ENCODE measurements at regions not wholly inside any gene's neighbourhood (a gene's known extent, or its start where the extent isn't known, plus 50 kb on each side); places are given as distances from the start of the nearest gene placed in this dataset.
"Not testable (repeated sequence)": the region's sequence is repeated elsewhere in the genome, so short reads cannot be mapped to it uniquely, and the experiment has no call there.

DNA sequence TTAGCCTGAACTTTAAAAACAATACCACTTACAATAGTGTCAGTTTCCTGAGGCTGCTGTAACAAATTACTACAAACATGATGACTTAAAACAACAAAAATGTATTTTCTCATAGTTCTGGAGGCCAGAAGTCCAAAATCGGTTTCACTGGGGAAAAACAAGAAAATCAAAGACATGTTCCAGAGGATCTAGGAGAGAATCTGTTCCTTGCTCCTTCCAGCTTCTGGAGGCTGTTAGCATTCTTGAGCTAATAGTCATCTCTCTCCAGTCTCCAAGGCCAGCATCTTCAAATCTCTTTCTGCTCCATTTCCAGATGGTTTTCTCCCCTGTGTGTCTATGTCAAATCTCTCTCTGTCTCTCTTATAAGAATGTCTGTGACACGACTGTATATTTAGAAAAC, 67.6 kb upstream of the TEAD1 start (continued):
- TF ChIP-seq NFIC (IDR thresholded peaks at IDR 0.05; ENCODE audit: borderline replicate concordance) (peak; percentile 9; the same call in 1 of the 2 replicates), TCF12 (IDR thresholded peaks at IDR 0.05) (peak; percentile 85), YY1 (IDR thresholded peaks at IDR 0.05; ENCODE audit: low read depth) (no peak), RXRA (IDR thresholded peaks at IDR 0.05; ENCODE audit: borderline replicate concordance, low read depth) (no peak), GABPA (IDR thresholded peaks at IDR 0.05; ENCODE audit: low read depth) (no peak), EP300 (IDR thresholded peaks at IDR 0.05; ENCODE audit: borderline replicate concordance in 1 of 2, low read depth in 1 of 2, low read length in 1 of 2) (peak in 1 of 2 experiments; percentile 67; a peak in 2 of 4 replicates), POLR2AphosphoS5 (IDR thresholded peaks at IDR 0.05; ENCODE audit: low read depth, low read length) (no peak), FOXM1 (IDR thresholded peaks at IDR 0.05; ENCODE audit: low read depth) (no peak), RCOR1 (IDR thresholded peaks at IDR 0.05; ENCODE audit: low read length) (no peak), MEF2A (IDR thresholded peaks at IDR 0.05; ENCODE audit: borderline replicate concordance, low read depth) (0 out of 2 replicates have a peak, but pooled peaks have one; percentile 13), FOXJ3 (CRISPR knock-in tag; IDR thresholded peaks at IDR 0.05) (no peak)

DNA sequence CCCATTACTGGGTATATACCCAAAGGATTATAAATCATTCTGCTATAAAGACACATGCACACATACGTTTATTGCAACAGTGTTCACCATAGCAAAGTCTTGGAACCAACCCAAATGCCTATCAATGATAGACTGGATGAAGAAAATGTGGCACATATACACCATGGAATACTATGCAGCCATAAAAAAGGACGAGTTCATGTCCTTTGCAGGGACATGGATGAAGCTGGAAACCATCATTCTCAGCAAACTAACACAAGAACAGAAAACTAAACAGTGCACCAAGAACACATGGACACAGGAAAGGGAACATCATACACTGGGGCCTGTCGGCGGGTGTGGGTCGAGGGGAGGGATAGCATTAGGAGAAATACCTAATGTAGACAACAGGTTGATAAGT, 65.5 kb upstream of the TEAD1 start:
- H3K4me3 ChIP-seq (ENCODE audit: low read depth in 2 of 2, low read length in 1 of 2); H3K9me2 ChIP-seq; H3K27me3 ChIP-seq (ENCODE audit: insufficient read depth); H3K4me1 ChIP-seq (ENCODE audit: control insufficient read depth in 1 of 2, insufficient read depth in 2 of 2, low read depth in 1 of 2, low read length in 1 of 2); H3K9ac ChIP-seq; H3K27ac ChIP-seq (ENCODE audit: low read depth in 2 of 2, low read length in 1 of 2); H3K79me2 ChIP-seq (ENCODE audit: insufficient read depth); DNase-seq; H2AFZ ChIP-seq (ENCODE audit: low read depth); H3K36me3 ChIP-seq (replicated peaks in 1 of 2; ENCODE audit: control insufficient read depth in 1 of 2, insufficient read depth in 2 of 2, low read length in 1 of 2); H3K9me3 ChIP-seq; H4K20me1 ChIP-seq (ENCODE audit: insufficient read depth); POLR2A ChIA-PET; H3K4me2 ChIP-seq: not testable (repeated sequence)
- H3F3A ChIP-seq (replicated peaks; ENCODE audit: insufficient read depth): peaks cover 21% of the 10 kb centered on the region
- CTCF ChIA-PET: interaction anchor here (0.7 kb wide), 1 partner anchor 782 kb away, joined by 3 read pairs; no protein-coding TSS in a partner anchor
- 68% methylated on average over 5 of the region's 5 CpGs for WGBS (ENCODE audit: low lambda C conversion rate)

DNA sequence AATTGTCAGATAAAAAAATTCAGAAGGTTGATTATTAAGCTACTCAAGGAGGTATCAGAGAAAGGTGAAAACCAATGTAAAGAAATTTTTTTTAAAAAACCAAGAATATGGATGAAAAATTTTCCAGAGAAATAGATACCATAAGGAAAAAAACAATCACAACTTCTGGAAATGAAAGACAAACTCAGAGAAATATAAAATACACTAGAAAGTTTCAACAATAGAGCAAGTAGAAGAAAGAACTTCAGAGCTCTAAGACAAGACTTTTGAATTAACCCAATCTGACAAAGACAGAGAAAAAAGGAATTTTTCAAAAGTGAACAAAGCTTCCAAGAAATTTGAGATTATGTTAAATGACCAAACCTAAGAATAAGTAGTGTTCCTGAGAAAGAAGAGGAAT, 62.9 kb upstream of the TEAD1 start:
- Histone ChIP-seq H3K9ac (no peak overlapping the region), H3K9me2 (no peaks in the 10 kb centered on the region), H3K79me2 (ENCODE audit: insufficient read depth) (no peaks in the 10 kb centered on the region), H3K36me3 (replicated peaks in 1 of 2; ENCODE audit: control insufficient read depth in 1 of 2, insufficient read depth in 2 of 2, low read length in 1 of 2) (peaks cover 0 to 10% of the 10 kb centered on the region in 2 experiments), H3K4me1 (ENCODE audit: control insufficient read depth in 1 of 2, insufficient read depth in 2 of 2, low read depth in 1 of 2, low read length in 1 of 2) (no peaks in the 10 kb centered on the region), H3K4me3 (ENCODE audit: low read depth in 2 of 2, low read length in 1 of 2) (no peak overlapping the region), H3F3A (replicated peaks; ENCODE audit: insufficient read depth) (peaks cover 8% of the 10 kb centered on the region), H3K4me2 (no peak overlapping the region), H3K27ac (ENCODE audit: low read depth in 2 of 2, low read length in 1 of 2) (no peak overlapping the region), H4K20me1 (ENCODE audit: insufficient read depth) (no peaks in the 10 kb centered on the region), H2AFZ (ENCODE audit: low read depth) (no peak overlapping the region), H3K27me3 (ENCODE audit: insufficient read depth) (no peaks in the 10 kb centered on the region), H3K9me3 (peaks cover 9% of the 10 kb centered on the region)
- ChIA-PET POLR2A (no interaction called here), CTCF (interaction anchor here (0.6 kb wide), 1 partner anchor 11 kb away, joined by 3 read pairs; no protein-coding TSS in a partner anchor)
- no peak for DNase-seq
- TF ChIP-seq MXI1 (IDR thresholded peaks at IDR 0.05; ENCODE audit: low read depth, low read length): no peak
- TF ChIP-seq, protein P1, sequence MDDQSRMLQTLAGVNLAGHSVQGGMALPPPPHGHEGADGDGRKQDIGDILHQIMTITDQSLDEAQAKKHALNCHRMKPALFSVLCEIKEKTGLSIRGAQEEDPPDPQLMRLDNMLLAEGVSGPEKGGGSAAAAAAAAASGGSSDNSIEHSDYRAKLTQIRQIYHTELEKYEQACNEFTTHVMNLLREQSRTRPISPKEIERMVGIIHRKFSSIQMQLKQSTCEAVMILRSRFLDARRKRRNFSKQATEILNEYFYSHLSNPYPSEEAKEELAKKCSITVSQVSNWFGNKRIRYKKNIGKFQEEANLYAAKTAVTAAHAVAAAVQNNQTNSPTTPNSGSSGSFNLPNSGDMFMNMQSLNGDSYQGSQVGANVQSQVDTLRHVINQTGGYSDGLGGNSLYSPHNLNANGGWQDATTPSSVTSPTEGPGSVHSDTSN (IDR thresholded peaks at IDR 0.05): no peak
- no peak for TF ChIP-seq TCF12 (IDR thresholded peaks at IDR 0.05)
- TF ChIP-seq, protein P2, sequence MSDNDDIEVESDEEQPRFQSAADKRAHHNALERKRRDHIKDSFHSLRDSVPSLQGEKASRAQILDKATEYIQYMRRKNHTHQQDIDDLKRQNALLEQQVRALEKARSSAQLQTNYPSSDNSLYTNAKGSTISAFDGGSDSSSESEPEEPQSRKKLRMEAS (IDR thresholded peaks at IDR 0.05; ENCODE audit: low read depth): no peak
- no peak for TF ChIP-seq GATA2 (CRISPR knock-in tag; IDR thresholded peaks at IDR 0.05)
- TF ChIP-seq FOXJ3 (CRISPR knock-in tag; IDR thresholded peaks at IDR 0.05): no peak
- TF ChIP-seq, protein P3, sequence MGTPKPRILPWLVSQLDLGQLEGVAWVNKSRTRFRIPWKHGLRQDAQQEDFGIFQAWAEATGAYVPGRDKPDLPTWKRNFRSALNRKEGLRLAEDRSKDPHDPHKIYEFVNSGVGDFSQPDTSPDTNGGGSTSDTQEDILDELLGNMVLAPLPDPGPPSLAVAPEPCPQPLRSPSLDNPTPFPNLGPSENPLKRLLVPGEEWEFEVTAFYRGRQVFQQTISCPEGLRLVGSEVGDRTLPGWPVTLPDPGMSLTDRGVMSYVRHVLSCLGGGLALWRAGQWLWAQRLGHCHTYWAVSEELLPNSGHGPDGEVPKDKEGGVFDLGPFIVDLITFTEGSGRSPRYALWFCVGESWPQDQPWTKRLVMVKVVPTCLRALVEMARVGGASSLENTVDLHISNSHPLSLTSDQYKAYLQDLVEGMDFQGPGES (IDR thresholded peaks at IDR 0.05; ENCODE audit: low read depth, low read length): no peak
- TF ChIP-seq RXRA (IDR thresholded peaks at IDR 0.05; ENCODE audit: borderline replicate concordance, low read depth): no peak
- no peak for TF ChIP-seq MEF2A (IDR thresholded peaks at IDR 0.05; ENCODE audit: borderline replicate concordance, low read depth)
- TF ChIP-seq TEAD4 (IDR thresholded peaks at IDR 0.05; ENCODE audit: borderline replicate concordance, insufficient read depth): no peak
- no peak for TF ChIP-seq POLR2AphosphoS5 (IDR thresholded peaks at IDR 0.05; ENCODE audit: low read depth, low read length)
- TF ChIP-seq CHD2 (IDR thresholded peaks at IDR 0.05; ENCODE audit: low read length, partially characterized antibody): no peak
- TF ChIP-seq, protein P4, sequence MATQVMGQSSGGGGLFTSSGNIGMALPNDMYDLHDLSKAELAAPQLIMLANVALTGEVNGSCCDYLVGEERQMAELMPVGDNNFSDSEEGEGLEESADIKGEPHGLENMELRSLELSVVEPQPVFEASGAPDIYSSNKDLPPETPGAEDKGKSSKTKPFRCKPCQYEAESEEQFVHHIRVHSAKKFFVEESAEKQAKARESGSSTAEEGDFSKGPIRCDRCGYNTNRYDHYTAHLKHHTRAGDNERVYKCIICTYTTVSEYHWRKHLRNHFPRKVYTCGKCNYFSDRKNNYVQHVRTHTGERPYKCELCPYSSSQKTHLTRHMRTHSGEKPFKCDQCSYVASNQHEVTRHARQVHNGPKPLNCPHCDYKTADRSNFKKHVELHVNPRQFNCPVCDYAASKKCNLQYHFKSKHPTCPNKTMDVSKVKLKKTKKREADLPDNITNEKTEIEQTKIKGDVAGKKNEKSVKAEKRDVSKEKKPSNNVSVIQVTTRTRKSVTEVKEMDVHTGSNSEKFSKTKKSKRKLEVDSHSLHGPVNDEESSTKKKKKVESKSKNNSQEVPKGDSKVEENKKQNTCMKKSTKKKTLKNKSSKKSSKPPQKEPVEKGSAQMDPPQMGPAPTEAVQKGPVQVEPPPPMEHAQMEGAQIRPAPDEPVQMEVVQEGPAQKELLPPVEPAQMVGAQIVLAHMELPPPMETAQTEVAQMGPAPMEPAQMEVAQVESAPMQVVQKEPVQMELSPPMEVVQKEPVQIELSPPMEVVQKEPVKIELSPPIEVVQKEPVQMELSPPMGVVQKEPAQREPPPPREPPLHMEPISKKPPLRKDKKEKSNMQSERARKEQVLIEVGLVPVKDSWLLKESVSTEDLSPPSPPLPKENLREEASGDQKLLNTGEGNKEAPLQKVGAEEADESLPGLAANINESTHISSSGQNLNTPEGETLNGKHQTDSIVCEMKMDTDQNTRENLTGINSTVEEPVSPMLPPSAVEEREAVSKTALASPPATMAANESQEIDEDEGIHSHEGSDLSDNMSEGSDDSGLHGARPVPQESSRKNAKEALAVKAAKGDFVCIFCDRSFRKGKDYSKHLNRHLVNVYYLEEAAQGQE (IDR thresholded peaks at IDR 0.05; ENCODE audit: low read depth, low read length): no peak
- TF ChIP-seq NFIC (IDR thresholded peaks at IDR 0.05; ENCODE audit: borderline replicate concordance): no peak
- no peak for TF ChIP-seq ELF1 (IDR thresholded peaks at IDR 0.05)
- TF ChIP-seq, protein P5, sequence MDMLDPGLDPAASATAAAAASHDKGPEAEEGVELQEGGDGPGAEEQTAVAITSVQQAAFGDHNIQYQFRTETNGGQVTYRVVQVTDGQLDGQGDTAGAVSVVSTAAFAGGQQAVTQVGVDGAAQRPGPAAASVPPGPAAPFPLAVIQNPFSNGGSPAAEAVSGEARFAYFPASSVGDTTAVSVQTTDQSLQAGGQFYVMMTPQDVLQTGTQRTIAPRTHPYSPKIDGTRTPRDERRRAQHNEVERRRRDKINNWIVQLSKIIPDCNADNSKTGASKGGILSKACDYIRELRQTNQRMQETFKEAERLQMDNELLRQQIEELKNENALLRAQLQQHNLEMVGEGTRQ (IDR thresholded peaks at IDR 0.05; ENCODE audit: borderline replicate concordance, low read depth, low read length): no peak

Data from SK-N-SH (cell line).